Vagina (tissue), 2 donors: ENCODE measurements at regions not wholly inside any gene's neighbourhood (a gene's known extent, or its start where the extent isn't known, plus 50 kb on each side); places are given as distances from the start of the nearest gene placed in this dataset.

Source experiments
- CTCF ChIP-seq, 3 experiments: fragments of 450-650 bp in 2 of 3; fragments of 200-600 bp in 1 of 3; sonication (generic) in 1 of 3; IDR thresholded peaks; one replicate each; pipeline ENCODE4 v1.5.1; 2017 to 2019; ENCODE audit warnings: antibody characterized with exemption in 3 of 3, mild to moderate bottlenecking in 2 of 3, moderate library complexity in 2 of 3
- POLR2A ChIP-seq, 2 donors: fragments of 450-650 bp; IDR thresholded peaks; one replicate each; pipeline ENCODE4 v1.6.1; 2017; ENCODE audit warnings: antibody characterized with exemption in 2 of 2, mild to moderate bottlenecking in 2 of 2, moderate library complexity in 2 of 2

- TF ChIP-seq CTCF (IDR thresholded peaks at IDR 0.05): no peak
- TF ChIP-seq POLR2A (IDR thresholded peaks at IDR 0.05): no peak
These were observed 480.3 kb upstream of the TNP1 start for GRCh38 chr2:217340176-217340575.
